ENCODE measurements at regions not wholly inside any gene's neighbourhood (a gene's known extent, or its start where the extent isn't known, plus 50 kb on each side); places are given as distances from the start of the nearest gene placed in this dataset.
A peak's percentile ranks its signal among the peaks of the same experiment; 100 is the strongest.
"Not testable (repeated sequence)": the region's sequence is repeated elsewhere in the genome, so short reads cannot be mapped to it uniquely, and the experiment has no call there.

DNA sequence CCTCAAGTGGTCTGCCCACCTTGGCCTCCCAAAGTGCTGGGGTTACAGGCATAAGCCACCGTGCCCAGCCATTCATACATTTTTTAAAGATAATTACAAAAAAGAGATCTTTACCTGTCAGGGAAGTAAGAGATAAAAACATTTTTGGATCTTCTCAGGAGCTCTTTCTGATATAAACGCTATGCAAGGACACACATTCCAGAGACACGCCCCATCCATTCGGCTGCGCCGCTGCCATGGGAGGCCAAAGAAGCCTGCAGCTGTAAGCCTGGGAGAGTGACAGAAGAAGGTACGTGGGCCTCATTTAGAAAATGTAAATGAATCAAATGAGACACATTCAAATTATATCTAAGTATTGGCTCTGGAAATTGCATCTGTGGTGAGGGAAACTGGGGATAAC, 85.3 kb downstream of the LYZL1 start:
- Histone ChIP-seq H3K27ac (no peak overlapping the region), H3K9ac (no peak overlapping the region), H3K79me2 (no peaks in the 10 kb centered on the region), H3K4me2 (ENCODE audit: low read length) (no peak overlapping the region), H2AFZ (no peak overlapping the region), H3K9me3 (ENCODE audit: control insufficient read depth, low read length) (no peaks in the 10 kb centered on the region), H3K27me3 (ENCODE audit: control insufficient read depth, insufficient read depth, low read length) (no peaks in the 10 kb centered on the region), H3K4me3 (ENCODE audit: low read depth, low read length) (no peak overlapping the region), H3K36me3 (ENCODE audit: control insufficient read depth, insufficient read depth, low read length) (no peaks in the 10 kb centered on the region), H3K4me1 (peaks cover 27% of the 10 kb centered on the region)
- TF ChIP-seq, protein P1, sequence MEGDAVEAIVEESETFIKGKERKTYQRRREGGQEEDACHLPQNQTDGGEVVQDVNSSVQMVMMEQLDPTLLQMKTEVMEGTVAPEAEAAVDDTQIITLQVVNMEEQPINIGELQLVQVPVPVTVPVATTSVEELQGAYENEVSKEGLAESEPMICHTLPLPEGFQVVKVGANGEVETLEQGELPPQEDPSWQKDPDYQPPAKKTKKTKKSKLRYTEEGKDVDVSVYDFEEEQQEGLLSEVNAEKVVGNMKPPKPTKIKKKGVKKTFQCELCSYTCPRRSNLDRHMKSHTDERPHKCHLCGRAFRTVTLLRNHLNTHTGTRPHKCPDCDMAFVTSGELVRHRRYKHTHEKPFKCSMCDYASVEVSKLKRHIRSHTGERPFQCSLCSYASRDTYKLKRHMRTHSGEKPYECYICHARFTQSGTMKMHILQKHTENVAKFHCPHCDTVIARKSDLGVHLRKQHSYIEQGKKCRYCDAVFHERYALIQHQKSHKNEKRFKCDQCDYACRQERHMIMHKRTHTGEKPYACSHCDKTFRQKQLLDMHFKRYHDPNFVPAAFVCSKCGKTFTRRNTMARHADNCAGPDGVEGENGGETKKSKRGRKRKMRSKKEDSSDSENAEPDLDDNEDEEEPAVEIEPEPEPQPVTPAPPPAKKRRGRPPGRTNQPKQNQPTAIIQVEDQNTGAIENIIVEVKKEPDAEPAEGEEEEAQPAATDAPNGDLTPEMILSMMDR (IDR thresholded peaks at IDR 0.05), result no peak

DNA sequence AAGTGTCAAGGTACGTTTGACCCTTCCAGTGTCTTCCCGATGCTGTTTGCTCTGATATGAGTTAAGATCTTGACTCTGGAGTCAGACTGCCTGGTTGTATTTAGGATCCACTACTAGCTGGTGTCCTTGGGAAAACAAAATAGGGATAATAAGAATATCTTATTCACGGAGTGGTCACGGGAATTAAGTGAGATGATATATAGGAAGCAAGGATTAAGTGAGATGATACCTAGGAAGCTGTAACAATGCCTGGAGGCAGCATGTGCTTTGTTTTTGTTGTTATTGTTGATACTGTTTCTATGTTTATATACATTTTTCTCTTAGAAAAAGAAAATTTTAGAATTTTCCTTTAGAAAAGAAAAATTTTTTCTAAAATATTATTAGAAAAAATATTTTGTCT, 87.0 kb downstream of the LYZL1 start:
- Histone ChIP-seq H3K9ac (no peak overlapping the region), H3K36me3 (ENCODE audit: control insufficient read depth, insufficient read depth, low read length) (no peaks in the 10 kb centered on the region), H2AFZ (no peak overlapping the region), H3K79me2 (no peaks in the 10 kb centered on the region), H3K4me1 (peaks cover 11% of the 10 kb centered on the region), H3K27ac (no peak overlapping the region), H3K27me3 (ENCODE audit: control insufficient read depth, insufficient read depth, low read length) (no peaks in the 10 kb centered on the region), H3K4me3 (ENCODE audit: low read depth, low read length) (no peak overlapping the region), H3K4me2 (ENCODE audit: low read length) (no peak overlapping the region), H3K9me3 (ENCODE audit: control insufficient read depth, low read length) (no peaks in the 10 kb centered on the region)
- TF ChIP-seq, protein P1 (IDR thresholded peaks at IDR 0.05), result no peak

- TF ChIP-seq, protein P1 (IDR thresholded peaks at IDR 0.05), result peak; percentile 90
- no peaks in the 10 kb centered on the region for H3K79me2 ChIP-seq
Observed at GRCh38 chr10:29377333-29377961, 88.6 kb downstream of the LYZL1 start.

GRCh38 chr10:29378106-29378505, 89.2 kb downstream of the LYZL1 start:
- TF ChIP-seq, protein P1 (IDR thresholded peaks at IDR 0.05), result no peak
- H2AFZ ChIP-seq, result no peak overlapping the region
- no peak overlapping the region for H3K4me2 ChIP-seq (ENCODE audit: low read length)
- no peaks in the 10 kb centered on the region for H3K36me3 ChIP-seq (ENCODE audit: control insufficient read depth, insufficient read depth, low read length)
- no peak overlapping the region for H3K9ac ChIP-seq
- H3K79me2 ChIP-seq, result no peaks in the 10 kb centered on the region
- peaks cover 4% of the 10 kb centered on the region for H3K4me1 ChIP-seq
- H3K27ac ChIP-seq, result no peak overlapping the region
- no peak overlapping the region for H3K4me3 ChIP-seq (ENCODE audit: low read depth, low read length)
- H3K9me3 ChIP-seq (ENCODE audit: control insufficient read depth, low read length), result no peaks in the 10 kb centered on the region
- H3K27me3 ChIP-seq (ENCODE audit: control insufficient read depth, insufficient read depth, low read length), result no peaks in the 10 kb centered on the region

More at GRCh38 chr10:29377333-29377961, 88.6 kb downstream of the LYZL1 start:
- Histone ChIP-seq H3K27ac (no peak overlapping the region), H2AFZ (no peak overlapping the region), H3K4me1 (peaks cover 4% of the 10 kb centered on the region), H3K27me3 (ENCODE audit: control insufficient read depth, insufficient read depth, low read length) (no peaks in the 10 kb centered on the region), H3K4me2 (ENCODE audit: low read length) (no peak overlapping the region), H3K4me3 (ENCODE audit: low read depth, low read length) (no peak overlapping the region), H3K9me3 (ENCODE audit: control insufficient read depth, low read length) (no peaks in the 10 kb centered on the region), H3K36me3 (ENCODE audit: control insufficient read depth, insufficient read depth, low read length) (no peaks in the 10 kb centered on the region), H3K9ac (no peak overlapping the region)

- Histone ChIP-seq H3K27ac (no peak overlapping the region), H2AFZ (no peak overlapping the region), H3K9me3 (ENCODE audit: control insufficient read depth, low read length) (no peaks in the 10 kb centered on the region), H3K4me1 (peaks cover 4% of the 10 kb centered on the region), H3K36me3 (ENCODE audit: control insufficient read depth, insufficient read depth, low read length) (no peaks in the 10 kb centered on the region), H3K27me3 (ENCODE audit: control insufficient read depth, insufficient read depth, low read length) (no peaks in the 10 kb centered on the region), H3K4me3 (ENCODE audit: low read depth, low read length) (no peak overlapping the region), H3K79me2 (no peaks in the 10 kb centered on the region), H3K9ac (no peak overlapping the region), H3K4me2 (ENCODE audit: low read length) (no peak overlapping the region)
- TF ChIP-seq, protein P1 (IDR thresholded peaks at IDR 0.05), result no peak
Observed at GRCh38 chr10:29379208-29379607, 90.3 kb downstream of the LYZL1 start.

DNA sequence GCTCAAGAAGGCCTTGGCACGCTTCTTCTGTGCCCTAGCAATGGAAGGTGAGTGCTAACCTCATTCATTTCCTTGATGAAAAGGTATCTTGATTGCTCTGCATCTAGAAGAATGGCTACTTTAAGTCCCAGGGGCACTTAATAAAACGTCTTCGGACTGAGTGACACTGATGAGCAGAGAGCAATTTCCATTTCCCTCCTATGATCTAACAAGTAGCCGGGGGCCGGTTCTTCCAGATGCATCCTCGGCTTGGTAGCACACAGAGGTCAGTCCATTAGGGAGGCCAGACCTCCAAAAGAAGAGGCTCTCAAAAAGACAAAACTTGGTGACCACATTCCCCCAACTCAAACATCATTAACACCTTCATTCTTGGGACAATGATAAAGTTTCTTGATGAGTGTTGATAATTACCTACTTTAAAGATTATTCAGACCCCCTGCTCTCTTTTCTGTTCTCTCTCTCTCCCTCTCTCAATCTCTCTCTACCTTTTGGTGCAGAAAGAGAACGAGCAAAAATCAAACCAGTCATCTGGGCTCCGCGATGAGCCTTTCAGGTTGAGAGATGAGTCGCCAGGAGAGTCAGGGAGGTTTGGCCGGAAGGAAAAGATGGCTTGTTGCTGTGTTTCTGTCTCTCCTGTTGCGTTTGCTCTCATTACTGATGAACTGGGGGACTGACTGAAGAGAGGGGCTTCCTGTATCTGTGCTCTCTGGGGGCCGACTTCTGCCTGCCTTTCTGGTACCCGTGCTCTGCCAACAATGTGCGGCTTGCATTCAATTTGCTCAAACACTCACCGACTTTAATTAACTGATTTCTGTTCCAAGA, 91.1 kb downstream of the LYZL1 start:
- not testable (repeated sequence) for H3K27ac ChIP-seq; H3K79me2 ChIP-seq; H3K27me3 ChIP-seq (ENCODE audit: control insufficient read depth, insufficient read depth, low read length); H2AFZ ChIP-seq; H3K4me3 ChIP-seq (ENCODE audit: low read depth, low read length); H3K4me2 ChIP-seq (ENCODE audit: low read length); H3K36me3 ChIP-seq (ENCODE audit: control insufficient read depth, insufficient read depth, low read length); H3K9ac ChIP-seq; H3K4me1 ChIP-seq; H3K9me3 ChIP-seq (ENCODE audit: control insufficient read depth, low read length)

Data from parathyroid adenoma (tissue), 2 donors.